Hindlimb muscle (tissue), 1 donor: ENCODE measurements at regions not wholly inside any gene's neighbourhood (a gene's known extent, or its start where the extent isn't known, plus 50 kb on each side); places are given as distances from the start of the nearest gene placed in this dataset.

ENCODE experiments used
- DNase-seq: peaks from one replicate; pipeline ENCODE4 v3.0.0-alpha.2; 2013

DNA sequence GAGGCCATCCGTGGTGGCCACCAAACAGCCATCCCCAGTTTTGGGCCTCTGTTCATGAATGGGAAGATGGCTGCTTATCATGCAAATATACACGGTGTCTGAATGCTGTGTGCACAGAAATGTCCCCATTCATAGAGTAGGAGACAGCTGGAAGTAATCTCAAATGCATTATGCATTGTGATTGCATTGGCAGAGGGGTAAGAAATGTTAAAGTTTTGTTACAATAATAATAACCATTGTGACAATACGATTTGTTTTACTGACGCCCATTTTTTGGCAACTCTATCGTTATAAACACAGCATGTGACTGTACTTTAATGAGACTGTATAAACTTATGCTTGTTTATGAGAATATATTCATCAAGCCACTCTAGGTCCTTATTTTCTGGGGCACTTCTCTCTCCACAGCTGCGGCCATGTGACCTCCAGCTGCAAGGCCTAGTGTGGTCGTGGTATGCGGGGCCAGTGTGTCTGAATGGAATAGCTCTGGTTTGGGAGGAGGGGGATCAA lies 474.3 kb downstream of the VRK1 start:
- no peak for DNase-seq

DNA sequence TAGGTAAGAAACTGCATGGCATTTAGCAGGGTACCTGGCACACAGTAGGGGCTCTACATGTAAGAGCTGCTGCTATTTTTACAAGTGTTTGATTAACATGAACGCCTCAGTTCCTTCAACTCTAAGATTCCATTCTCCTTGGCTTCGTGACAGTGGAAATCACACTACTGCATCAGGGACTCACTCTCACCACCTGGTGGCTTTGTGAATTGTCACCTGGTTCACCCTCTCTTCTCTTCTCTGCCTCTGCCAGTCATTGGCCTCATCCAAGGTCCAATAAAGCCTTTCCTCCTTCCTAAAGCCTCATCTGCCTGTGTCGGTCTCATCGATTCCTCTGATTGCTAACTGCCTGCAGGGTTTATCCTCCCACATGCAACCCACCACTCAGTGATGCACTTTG lies 476.4 kb downstream of the VRK1 start:
- DNase-seq = no peak

DNA sequence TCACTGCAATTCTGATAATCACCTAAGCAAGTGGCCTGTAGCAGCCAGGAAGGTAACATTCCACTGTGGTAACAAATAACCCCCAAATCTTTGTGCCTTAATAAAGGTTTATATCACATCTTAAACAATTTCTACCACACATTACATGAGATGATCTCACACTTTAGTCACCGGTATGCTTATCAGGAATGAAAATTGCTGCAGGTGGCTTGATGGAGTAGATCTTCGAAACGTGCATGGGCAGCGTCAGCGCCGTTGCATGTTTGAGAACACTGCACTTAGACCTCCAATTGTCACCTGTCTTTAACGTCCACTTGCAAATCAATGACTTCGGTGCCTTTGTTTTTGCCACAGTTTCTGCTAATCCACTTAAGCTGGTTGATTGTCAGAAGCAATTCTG lies 477.4 kb downstream of the VRK1 start:
- no peak for DNase-seq

DNA sequence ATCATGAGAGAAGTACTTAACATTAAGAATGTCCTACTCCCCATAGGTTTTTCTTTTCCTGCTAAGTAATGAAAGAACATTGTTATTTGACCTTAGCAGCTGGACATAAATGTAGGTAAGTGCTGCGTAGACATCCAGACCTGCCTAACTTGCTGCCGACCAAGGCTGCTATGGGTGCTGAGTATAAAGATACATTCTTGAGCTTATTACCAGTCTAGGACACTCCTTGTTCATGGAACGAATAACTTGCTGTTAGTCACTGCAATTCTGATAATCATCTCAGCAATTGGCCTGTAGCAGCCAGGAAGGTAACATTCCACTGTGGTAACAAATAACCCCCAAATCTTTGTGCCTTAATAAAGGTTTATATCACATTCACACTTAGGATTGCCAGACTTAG lies 478.1 kb downstream of the VRK1 start:
- DNase-seq = no peak

DNA sequence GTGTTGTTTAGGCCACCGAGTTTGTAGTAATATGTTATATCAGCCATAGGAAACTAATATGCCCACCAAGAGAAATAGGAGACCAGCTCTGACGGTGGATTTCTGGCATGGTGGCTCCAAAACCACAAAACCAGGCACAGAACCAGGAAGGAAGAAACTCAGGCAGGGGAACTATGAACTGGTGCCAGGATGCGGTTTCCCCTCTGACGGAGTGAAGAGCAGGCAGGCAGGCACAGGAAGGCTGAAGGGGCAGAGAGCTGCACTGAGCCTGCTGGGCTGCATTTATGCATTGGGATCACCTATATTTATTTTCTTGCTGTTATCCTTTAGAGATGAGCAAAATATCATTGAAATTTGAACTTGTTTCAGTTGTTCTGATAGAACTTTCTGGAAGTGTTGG lies 479.4 kb downstream of the VRK1 start:
- DNase-seq = no peak

DNA sequence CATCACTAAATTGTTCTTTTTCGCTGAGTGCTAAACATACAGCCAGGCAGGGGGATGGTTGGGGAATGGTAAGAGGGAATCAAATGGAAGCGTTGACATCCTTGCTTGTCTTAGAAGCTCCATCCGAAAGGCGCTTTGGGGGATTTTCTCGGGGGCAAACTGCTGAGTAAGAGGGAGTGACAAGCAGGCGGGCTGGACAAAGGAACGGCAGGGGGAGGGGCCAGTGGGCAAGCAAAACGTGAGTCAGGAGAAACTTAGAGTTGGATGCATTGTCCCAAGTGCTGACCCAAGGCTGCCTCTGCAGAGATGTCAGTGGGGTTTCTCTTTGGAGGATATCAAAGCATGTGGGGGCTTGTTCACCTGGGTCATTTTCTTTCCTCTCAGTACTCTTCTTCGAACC lies 480.5 kb downstream of the VRK1 start:
- no peak for DNase-seq

DNA sequence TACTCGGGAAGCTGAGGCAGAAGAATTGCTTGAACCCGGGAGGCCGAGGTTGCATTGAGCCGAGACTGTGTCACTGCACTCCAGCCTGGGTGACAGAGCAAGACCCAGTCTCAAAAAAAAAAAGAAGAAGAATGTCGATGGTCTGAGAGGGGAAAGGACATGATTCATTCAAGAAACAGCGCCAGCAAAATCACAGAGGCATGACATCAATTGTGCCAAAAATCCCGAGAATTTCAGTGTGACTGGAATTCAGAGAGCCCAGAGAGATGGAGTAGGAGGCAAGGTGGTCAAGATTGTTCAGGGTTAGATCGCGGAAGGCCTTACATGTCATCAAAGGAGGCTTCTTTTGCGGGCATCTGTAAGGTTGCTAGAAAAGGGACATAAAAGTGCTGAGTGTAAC lies 483.3 kb downstream of the VRK1 start:
- DNase-seq = no peak

DNA sequence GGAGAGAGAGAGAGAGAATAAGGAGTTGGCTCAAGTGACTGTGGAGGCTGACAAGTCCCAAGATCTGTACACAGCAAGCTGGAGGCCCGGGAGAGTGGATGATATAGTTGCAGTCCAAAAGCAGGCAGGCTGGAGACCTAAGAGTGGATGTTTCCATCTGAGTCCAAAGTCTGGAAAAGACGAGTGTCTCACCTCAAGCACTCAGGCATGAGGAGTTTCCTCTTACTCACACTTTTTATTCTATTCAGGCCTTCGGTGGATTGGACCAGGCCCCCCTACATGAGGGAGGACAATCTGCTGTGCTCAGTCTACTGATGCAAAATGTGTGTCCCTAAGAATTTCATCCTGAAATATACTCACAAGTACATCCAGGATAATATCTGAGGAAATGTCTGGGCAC lies 484.6 kb downstream of the VRK1 start:
- no peak for DNase-seq

DNA sequence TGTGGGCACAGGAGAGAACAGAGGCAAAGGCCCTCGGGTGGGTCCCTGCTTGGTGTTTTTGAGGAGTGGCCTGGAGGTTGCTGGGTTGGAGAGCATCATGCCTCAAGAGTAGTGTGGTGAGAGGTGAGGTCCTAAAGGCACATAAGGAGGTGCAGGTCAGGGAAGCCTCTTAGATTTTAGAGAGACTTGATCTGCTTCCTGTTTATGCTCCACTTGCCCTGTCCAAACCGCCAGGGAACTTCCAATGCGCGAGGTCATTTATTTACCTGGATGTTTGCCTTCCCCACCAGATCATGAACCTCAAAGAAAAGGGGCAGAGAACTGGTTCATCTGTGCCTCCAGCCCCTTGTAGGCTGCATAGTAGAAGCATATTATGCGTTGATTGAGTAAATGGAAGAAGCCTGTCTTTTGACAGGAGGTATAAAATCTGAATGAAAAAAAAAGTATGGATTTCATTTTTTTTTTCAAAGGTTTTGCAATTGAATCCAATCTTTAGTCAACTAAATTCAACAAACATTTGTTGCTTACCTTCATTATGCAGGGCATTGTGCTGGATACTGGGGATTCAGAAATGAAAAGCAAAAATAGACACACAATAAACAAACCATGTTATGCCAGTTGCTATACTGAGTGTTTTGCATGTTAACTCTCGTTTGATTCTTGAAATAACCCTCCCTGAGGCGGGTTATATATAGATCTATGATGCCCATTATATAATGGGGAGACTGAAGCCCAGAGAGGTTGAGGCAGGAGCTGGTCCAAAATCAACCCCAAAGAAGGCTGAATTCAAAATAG lies 485.2 kb downstream of the VRK1 start:
- DNase-seq = no peak

DNA sequence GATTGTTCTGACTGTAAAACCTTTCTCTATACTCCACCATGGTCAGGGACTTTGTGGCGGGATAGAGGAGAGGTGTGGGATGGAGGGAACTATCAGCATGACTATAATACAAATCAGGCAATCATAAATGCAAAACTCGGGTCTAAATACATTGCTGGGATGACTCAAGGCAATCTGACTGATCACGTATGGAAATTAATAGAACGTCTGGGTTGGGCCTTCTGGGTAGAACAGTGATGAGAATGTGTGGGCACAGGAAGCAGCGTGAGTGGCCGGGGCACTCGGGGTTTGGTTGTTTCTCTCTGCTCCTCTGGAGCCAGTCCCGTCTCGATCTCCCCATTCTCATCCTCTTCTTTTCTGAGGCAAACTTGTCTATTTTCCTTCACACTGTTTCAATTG lies 485.8 kb downstream of the VRK1 start:
- DNase-seq = no peak

DNA sequence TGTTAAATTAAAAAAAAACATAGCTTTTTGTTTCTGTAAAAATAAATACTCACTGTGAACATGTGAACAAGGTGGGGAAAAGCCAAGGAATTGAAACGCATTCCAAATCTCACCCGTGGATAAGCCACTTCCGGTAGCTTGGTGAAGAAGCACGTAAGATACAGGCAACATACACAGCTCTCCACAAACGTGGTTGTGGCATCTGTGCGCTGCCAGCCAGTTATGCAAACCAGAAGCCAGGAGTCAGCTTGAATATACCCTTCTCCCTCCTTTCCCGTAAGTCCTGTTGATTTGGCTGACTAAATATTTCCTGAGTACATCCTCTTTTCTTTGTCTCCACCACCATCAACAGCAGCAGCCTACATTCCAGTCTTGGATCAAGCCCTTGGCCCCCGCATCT lies 486.2 kb downstream of the VRK1 start:
- no peak for DNase-seq

DNA sequence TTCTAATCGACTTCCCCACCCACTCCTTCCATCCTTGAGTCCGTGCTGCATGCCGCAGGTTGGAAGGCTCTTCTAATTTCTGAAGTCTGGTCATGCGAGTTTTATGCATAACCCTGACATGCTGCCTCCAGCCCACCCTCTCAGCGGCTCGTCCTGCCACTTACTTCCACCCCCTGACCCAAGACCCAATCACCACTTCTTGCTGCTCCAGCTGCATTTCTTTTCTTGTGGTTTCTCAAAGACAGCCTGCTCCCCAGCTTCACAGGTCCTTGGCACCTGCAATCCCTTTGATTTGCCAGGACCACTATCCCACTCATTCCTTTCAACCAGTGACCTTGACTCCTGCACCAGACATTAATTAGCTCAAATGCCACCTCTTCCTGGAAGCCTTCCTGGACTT lies 486.7 kb downstream of the VRK1 start:
- no peak for DNase-seq

DNA sequence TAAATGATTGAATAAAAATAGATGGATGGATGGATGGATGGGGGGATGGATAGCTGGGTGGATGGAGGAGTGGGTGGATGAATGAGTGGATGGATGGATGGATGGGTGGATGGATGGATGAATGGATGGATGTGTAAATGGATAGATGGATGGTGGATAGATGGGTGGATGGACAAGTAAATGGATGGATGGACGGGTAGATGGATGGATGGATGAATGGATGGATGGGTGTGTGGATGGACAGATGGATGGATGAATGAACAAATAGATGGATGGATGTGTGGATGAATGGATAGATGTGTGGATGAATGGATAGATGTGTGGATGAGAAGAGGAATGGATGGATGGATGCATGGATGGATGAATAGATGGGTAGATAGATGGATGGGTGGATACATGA lies 490.8 kb downstream of the VRK1 start:
- DNase-seq = no peak

DNA sequence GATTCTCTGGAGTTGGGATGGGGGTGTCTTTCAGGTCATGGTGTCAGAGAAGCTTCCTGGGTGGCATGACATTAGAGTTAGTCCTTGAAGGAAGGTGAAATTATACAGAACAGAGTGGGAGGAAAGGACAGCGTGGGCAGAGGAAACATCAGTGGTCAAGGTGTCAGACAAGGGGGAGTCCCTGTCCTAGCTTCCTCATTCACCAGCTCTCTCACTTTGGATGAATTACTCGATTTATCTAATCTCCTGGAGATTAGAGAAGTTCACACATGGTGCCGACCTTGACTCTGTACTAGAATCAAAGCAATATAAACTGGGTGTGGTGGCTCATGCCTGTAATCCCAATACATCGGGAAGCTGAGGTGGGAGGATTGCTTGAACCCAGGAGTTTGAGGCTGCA lies 492.9 kb downstream of the VRK1 start:
- DNase-seq = no peak

DNA sequence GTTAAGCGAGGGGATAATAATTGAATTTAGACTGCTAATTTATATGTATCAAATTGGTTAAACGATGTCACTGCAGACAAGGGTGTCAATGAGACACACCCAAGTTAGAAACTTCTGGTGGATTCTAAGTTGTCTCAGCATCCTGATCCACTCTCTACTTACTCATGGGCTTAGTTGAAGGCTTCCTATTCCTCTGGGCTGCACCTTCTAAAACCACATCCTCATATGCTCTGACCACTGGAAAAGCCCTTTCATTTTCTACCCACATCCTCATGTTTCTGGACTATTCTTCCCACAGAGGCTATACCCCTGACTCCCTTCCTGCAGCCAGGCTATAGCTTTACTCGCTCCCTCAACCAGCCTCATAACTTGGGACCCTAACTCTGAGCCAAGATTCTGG lies 493.8 kb downstream of the VRK1 start:
- DNase-seq = no peak

DNA sequence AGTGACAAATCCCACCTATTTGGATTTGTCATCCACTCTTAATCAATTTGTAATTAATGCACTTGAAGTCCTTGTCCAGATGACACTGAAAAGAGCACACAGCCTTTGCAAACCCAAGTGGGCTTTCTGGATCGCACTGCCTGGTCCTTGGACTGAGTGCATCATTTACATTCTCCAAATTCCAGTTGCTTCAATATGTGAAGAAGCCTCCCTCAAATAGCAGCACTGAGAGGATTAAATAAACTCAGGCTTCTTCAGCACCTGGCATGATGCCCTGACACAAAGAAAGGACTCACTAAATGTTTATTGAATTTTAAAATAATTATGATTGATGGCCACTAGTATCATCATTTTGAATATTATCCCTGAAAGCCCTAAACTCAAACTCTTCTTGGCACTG lies 496.5 kb downstream of the VRK1 start:
- no peak for DNase-seq

DNA sequence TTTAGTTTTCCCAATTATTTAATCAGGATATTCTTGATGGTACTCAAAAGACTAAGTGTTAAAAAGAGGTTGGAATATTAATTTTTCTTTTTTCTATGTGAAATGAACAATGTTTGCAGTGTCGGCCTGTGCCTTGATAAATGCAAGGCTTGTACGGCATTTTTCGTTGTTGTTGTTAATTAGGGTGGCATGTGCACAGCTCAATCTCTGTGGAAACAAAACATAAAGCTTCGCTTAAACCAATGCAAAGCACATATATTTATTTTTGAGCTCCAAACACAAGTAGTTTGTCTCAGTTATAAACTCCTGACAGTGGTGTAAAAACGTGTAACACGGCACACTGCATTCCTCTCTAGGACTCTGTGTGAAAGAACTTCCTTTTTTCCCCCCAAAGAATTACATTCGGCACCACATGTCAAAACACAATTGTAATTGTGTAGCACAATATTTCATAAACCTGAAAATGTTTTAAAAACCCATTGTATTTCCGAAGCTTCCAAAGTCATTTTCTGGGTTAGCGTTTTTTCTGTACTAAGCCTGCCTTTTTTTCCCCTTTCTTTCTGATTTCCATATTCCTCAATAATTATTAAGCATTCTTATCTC lies 498.0 kb downstream of the VRK1 start:
- no peak for DNase-seq

DNA sequence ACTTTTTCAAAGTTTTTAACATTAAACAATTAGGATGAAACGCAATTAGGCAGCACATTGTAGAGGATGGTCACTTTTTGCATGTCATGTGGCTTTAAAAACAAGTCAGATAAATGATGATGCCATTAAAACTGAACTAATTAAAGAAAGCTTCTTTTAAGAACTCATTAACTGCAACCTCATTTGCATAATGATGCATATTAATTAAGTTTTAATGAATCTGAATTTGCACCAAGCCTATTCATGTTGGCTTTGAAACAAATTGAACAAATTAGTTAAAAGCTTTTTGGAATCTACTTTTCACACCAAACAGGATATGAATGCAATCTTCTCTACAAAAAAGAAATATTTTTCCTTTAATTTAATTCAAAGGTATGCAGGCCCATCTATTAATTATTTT lies 499.0 kb downstream of the VRK1 start:
- DNase-seq = no peak

DNA sequence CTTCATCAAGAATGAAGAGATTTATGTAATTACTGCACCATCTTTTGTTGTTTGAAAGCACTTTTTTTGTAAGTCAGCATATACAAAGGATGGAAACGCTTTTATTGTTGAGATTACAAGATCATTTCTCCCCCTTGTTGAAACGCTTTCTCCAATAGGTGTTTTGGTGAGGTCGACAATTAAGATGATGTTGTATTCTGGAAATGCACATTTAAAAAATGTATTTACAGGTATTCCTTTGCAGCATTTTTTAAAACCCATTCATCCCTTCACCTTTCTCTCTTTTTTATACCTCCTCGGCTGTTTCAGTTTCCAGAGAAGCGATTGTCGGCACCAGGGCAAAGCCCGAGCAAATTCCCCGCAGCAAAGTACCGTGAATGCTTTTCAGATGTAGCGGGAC lies 499.9 kb downstream of the VRK1 start:
- no peak for DNase-seq

DNA sequence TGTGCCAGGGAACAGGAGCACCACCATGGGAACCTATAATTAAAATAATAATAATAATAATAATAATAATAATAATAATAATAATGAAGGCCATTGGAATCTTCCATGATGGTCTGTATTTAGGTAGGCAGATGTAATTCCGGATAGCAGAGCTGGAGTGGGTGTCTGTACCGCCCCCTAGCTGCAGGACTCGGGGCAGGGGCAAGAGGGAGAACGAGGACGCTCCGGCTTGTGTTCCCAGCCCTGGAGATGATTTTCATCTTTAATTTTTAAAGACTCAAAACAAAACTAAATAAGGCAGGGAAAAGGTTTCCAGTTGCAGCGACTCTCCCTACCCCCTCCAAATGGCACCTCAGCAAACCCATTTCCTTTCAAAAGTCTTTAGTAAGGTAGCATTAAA lies 501.1 kb downstream of the VRK1 start:
- no peak for DNase-seq

DNA sequence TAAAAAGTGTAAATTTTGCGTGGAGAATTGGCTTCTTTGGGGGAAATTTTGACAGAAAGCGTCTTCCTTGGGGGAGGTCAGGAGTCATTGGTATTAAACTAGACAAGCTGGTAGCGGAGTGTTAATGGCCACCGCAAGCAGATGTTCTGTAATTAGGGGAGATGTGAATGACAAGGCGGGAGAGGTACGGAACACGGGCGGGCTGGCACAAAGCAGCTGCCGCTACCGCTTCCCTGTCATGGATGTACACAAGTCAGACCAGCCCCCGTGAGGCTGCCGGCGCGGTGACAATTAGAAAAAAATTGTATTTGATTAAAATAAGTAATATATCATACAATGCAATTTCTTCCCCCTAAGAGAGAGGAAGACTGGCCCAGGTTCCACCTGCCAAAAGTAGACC lies 501.6 kb downstream of the VRK1 start:
- no peak for DNase-seq

DNA sequence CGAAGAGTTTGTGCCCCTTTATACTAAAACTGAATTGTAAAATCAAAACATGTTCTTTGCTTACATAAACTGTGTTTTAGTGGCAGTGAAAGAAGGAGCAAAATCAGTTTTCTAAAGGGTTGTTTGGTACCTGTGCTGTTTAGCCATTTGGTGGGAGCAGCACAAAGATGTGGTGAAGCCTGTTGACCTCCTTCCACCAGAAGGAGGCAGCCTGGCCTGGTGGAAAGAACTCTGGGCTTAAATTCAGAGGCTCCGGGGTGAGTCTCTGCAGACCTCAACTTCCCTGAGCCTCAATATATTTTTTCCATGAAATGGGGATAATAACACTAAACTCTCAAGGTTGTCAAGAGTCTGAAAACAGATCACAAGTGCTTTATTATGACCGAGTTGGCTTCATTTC lies 502.5 kb downstream of the VRK1 start:
- DNase-seq = no peak

DNA sequence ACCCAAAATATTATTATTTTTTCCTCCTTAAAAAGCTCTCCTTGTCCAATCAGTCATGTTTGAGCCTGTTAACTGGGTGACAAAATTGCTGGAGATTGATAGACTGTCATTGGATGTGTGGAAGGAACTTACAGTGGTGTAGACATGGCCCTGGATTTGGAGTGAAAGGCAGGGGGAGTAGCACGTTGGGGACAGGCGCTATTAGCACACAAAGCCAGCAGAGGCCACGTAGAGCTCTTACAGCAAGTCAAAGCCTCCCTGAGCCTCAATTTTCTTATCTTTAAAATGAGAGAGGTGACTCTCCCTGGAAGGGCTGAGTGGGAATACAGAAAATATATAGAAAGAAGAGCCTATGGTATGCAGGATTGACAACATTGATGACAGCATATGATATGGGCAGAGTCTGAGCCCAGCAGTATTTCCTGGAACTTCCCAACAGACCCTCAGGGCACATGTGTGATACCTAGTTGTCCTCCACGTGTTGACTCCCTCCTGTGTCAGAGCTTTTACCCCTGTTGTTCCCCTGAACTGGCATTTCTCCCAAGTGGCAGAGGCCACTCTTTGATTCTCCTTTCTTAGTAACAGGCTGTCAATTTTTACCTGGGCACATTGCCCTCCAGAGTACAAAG lies 504.9 kb downstream of the VRK1 start:
- DNase-seq = no peak

DNA sequence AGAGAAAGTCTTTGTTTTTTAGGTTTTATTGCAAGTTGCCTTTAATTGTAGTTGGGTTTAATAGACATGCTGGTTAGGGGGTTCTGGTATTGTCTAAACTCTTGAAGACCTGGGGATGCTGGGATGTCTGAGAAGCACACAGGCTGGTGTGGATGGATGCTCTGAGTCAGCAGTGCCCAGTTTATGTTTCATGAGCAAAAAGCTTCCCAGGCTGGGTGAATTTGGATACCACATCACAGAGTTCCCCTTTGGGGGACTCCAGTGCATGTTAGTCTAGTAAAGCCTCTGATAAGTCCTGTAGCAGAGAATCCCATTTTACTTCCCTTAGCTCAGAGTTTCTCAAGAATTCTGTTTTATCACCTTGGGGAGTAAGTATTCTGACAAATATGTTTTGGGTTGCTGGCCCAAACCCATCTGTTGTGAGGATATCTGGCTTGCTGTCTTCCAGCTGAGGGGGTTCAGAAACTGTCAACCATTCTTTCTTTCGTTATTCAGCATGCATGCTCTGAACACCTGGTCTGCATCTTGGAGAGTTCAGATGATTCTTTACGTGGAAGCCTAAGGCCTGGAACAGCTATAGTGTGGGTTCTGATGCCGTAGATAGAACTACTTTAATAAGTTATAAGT lies 509.1 kb downstream of the VRK1 start:
- DNase-seq = no peak
